Duodenal mucosa (tissue), 2 donors: ENCODE measurements at regions not wholly inside any gene's neighbourhood (a gene's known extent, or its start where the extent isn't known, plus 50 kb on each side); places are given as distances from the start of the nearest gene placed in this dataset.

ENCODE experiments used
- H3K27ac ChIP-seq: one replicate; pipeline ENCODE4 v1.7.0; 2013; ENCODE audit warnings: low read depth, low read length
- H3K27me3 ChIP-seq, 2 donors: one replicate each; pipeline ENCODE4 v1.7.0; 2013; ENCODE audit warnings: low read length in 2 of 2, control low read depth in 1 of 2; ENCODE audit not compliant: insufficient read depth in 2 of 2, control insufficient read depth in 1 of 2
- H3K36me3 ChIP-seq, 2 donors: one replicate each; pipeline ENCODE4 v1.7.0; 2013; ENCODE audit warnings: low read length in 2 of 2, control low read depth in 1 of 2; ENCODE audit not compliant: insufficient read depth in 2 of 2, control insufficient read depth in 1 of 2
- H3K4me1 ChIP-seq, 2 donors: one replicate each; pipeline ENCODE4 v1.7.0; 2013; ENCODE audit warnings: low read length in 2 of 2, control low read depth in 1 of 2; ENCODE audit not compliant: insufficient read depth in 2 of 2, control insufficient read depth in 1 of 2
- H3K4me3 ChIP-seq, 2 donors: one replicate each; pipeline ENCODE4 v1.7.0; 2013; ENCODE audit warnings: low read length in 2 of 2, low read depth in 1 of 2
- H3K9ac ChIP-seq, 2 donors: one replicate each; pipeline ENCODE4 v1.7.0; 2013; ENCODE audit warnings: low read length in 2 of 2, low read depth in 1 of 2
- H3K9me3 ChIP-seq, 2 donors: one replicate each; pipeline ENCODE4 v1.7.0; 2013; ENCODE audit warnings: low read length in 2 of 2, control low read depth in 1 of 2; ENCODE audit not compliant: control insufficient read depth in 1 of 2

- Histone ChIP-seq H3K9ac (no peak overlapping the region), H3K4me3 (no peak overlapping the region), H3K9me3 (peaks cover 0 to under 1% of the 10 kb centered on the region in 2 donors), H3K4me1 (no peaks in the 10 kb centered on the region), H3K36me3 (no peaks in the 10 kb centered on the region), H3K27ac (no peak overlapping the region), H3K27me3 (peaks cover 0 to 3% of the 10 kb centered on the region in 2 donors)
Observed at GRCh38 chr9:129375845-129376244, 197.8 kb upstream of the IER5L start.

- H3K27me3 ChIP-seq = peaks cover 0 to 3% of the 10 kb centered on the region in 2 donors
- no peaks in the 10 kb centered on the region for H3K36me3 ChIP-seq
- no peak overlapping the region for H3K4me3 ChIP-seq
- H3K27ac ChIP-seq = no peak overlapping the region
- no peaks in the 10 kb centered on the region for H3K4me1 ChIP-seq
- peaks cover 3% of the 10 kb centered on the region in 2 donors for H3K9me3 ChIP-seq
- H3K9ac ChIP-seq = no peak overlapping the region
Observed at GRCh38 chr9:129374651-129375050, 196.6 kb upstream of the IER5L start.

GRCh38 chr9:129374231-129374630 lies 196.2 kb upstream of the IER5L start:
- H3K36me3 ChIP-seq = no peaks in the 10 kb centered on the region
- H3K9ac ChIP-seq = no peak overlapping the region
- H3K9me3 ChIP-seq = peaks cover 3% of the 10 kb centered on the region in 2 donors
- no peak overlapping the region for H3K27ac ChIP-seq
- no peaks in the 10 kb centered on the region for H3K4me1 ChIP-seq
- H3K4me3 ChIP-seq = no peak overlapping the region
- no peaks in the 10 kb centered on the region for H3K27me3 ChIP-seq

- no peak overlapping the region for H3K27ac ChIP-seq
- H3K4me3 ChIP-seq = no peak overlapping the region
- H3K9ac ChIP-seq = no peak overlapping the region
- no peaks in the 10 kb centered on the region for H3K27me3 ChIP-seq
- no peaks in the 10 kb centered on the region for H3K4me1 ChIP-seq
- H3K36me3 ChIP-seq = no peaks in the 10 kb centered on the region
- peaks cover 3% of the 10 kb centered on the region in 2 donors for H3K9me3 ChIP-seq
Observed at GRCh38 chr9:129373361-129373760, 195.3 kb upstream of the IER5L start.

GRCh38 chr9:129370770-129371169 lies 192.7 kb upstream of the IER5L start:
- Histone ChIP-seq H3K27ac (no peak overlapping the region), H3K4me3 (no peak overlapping the region)

GRCh38 chr9:129368444-129368978 lies 190.4 kb upstream of the IER5L start:
- Histone ChIP-seq H3K9me3 (peaks cover 3% of the 10 kb centered on the region in 2 donors), H3K27ac (no peak overlapping the region), H3K27me3 (no peaks in the 10 kb centered on the region), H3K4me1 (no peaks in the 10 kb centered on the region), H3K36me3 (no peaks in the 10 kb centered on the region), H3K4me3 (no peak overlapping the region), H3K9ac (no peak overlapping the region)

More at GRCh38 chr9:129370770-129371169, 192.7 kb upstream of the IER5L start:
- H3K4me1 ChIP-seq = no peaks in the 10 kb centered on the region
- no peaks in the 10 kb centered on the region for H3K36me3 ChIP-seq
- H3K9ac ChIP-seq = no peak overlapping the region
- peaks cover 3% of the 10 kb centered on the region in 2 donors for H3K9me3 ChIP-seq
- H3K27me3 ChIP-seq = no peaks in the 10 kb centered on the region

GRCh38 chr9:129367287-129367686 lies 189.2 kb upstream of the IER5L start:
- no peak overlapping the region for H3K4me3 ChIP-seq
- no peak overlapping the region for H3K9ac ChIP-seq
- no peaks in the 10 kb centered on the region for H3K27me3 ChIP-seq
- H3K4me1 ChIP-seq = no peaks in the 10 kb centered on the region
- H3K36me3 ChIP-seq = no peaks in the 10 kb centered on the region
- no peak overlapping the region for H3K27ac ChIP-seq
- peaks cover 3% of the 10 kb centered on the region in 2 donors for H3K9me3 ChIP-seq

GRCh38 chr9:129365196-129365595 lies 187.1 kb upstream of the IER5L start:
- no peak overlapping the region for H3K27ac ChIP-seq
- H3K36me3 ChIP-seq = no peaks in the 10 kb centered on the region
- no peaks in the 10 kb centered on the region for H3K27me3 ChIP-seq
- no peak overlapping the region for H3K9ac ChIP-seq
- H3K4me1 ChIP-seq = no peaks in the 10 kb centered on the region
- H3K9me3 ChIP-seq = no peaks in the 10 kb centered on the region
- H3K4me3 ChIP-seq = no peak overlapping the region

GRCh38 chr9:129363216-129363873 lies 185.3 kb upstream of the IER5L start:
- no peaks in the 10 kb centered on the region for H3K4me1 ChIP-seq
- H3K4me3 ChIP-seq = no peak overlapping the region
- no peak overlapping the region for H3K27ac ChIP-seq
- no peaks in the 10 kb centered on the region for H3K9me3 ChIP-seq
- H3K9ac ChIP-seq = no peak overlapping the region
- no peaks in the 10 kb centered on the region for H3K27me3 ChIP-seq
- no peaks in the 10 kb centered on the region for H3K36me3 ChIP-seq

GRCh38 chr9:129362287-129363000 lies 184.4 kb upstream of the IER5L start:
- H3K9me3 ChIP-seq = no peaks in the 10 kb centered on the region
- H3K9ac ChIP-seq = no peak overlapping the region
- H3K36me3 ChIP-seq = no peaks in the 10 kb centered on the region
- H3K27ac ChIP-seq = no peak overlapping the region
- no peaks in the 10 kb centered on the region for H3K27me3 ChIP-seq
- no peak overlapping the region for H3K4me3 ChIP-seq
- H3K4me1 ChIP-seq = no peaks in the 10 kb centered on the region
